CD4-positive, alpha-beta T cell (primary cell): ENCODE measurements at regions not wholly inside any gene's neighbourhood (a gene's known extent, or its start where the extent isn't known, plus 50 kb on each side); places are given as distances from the start of the nearest gene placed in this dataset.

Experiments
- ATAC-seq: fragments of 200-7000 bp; cut with Tn5 transposase; one replicate; pipeline ENCODE4 v1.10.0; 2022; ENCODE audit warnings: mild to moderate bottlenecking; ENCODE audit not compliant: poor library complexity
- CTCF ChIA-PET: fragments of 350-600 bp; sonication (Branson Sonifier 250); formaldehyde crosslinking; loops from one replicate; lab custom pipeline; 2021; ENCODE audit warnings: antibody characterized with exemption, inconsistent platforms; lab: Charles Lee
- POLR2A ChIA-PET: fragments of 350-600 bp; sonication (Branson Sonifier 250); formaldehyde crosslinking; loops from one replicate; lab custom pipeline; 2021; ENCODE audit warnings: antibody characterized with exemption, inconsistent platforms; lab: Charles Lee
- DNase-seq, 14 experiments: peaks; one replicate each; pipeline ENCODE4 v3.0.0-alpha.2; 2013 to 2020; ENCODE audit warnings: mixed read lengths in 2 of 14
- H3K27ac ChIP-seq, 2 donors: one replicate each; pipeline versions ENCODE4 v1.5.1 to v1.7.0; 2013; ENCODE audit warnings: low read length in 2 of 2, low read depth in 1 of 2, mild to moderate bottlenecking in 1 of 2
- H3K27me3 ChIP-seq, 2 experiments: 1 replicate in 1 of 2; 2 replicates in 1 of 2; pipeline versions ENCODE4 v1.6.1 to v1.7.0; 2013; ENCODE audit warnings: low read length in 2 of 2, control low read depth in 1 of 2, mild to moderate bottlenecking in 1 of 2, moderate library complexity in 1 of 2; ENCODE audit not compliant: insufficient read depth in 2 of 2, control insufficient read depth in 1 of 2
- H3K36me3 ChIP-seq: one replicate; pipeline ENCODE4 v1.6.1; 2013; ENCODE audit warnings: low read length, control low read depth; ENCODE audit not compliant: insufficient read depth
- H3K4me1 ChIP-seq: one replicate; pipeline ENCODE4 v1.6.1; 2013; ENCODE audit warnings: low read length, control low read depth; ENCODE audit not compliant: insufficient read depth
- H3K4me3 ChIP-seq: one replicate; pipeline ENCODE4 v1.5.1; 2013; ENCODE audit warnings: mild to moderate bottlenecking, low read length, moderate library complexity
- H3K9me3 ChIP-seq, 2 experiments: 1 replicate in 1 of 2; 2 replicates in 1 of 2; pipeline versions ENCODE4 v1.6.1 to v1.7.0; 2013; ENCODE audit warnings: low read length in 2 of 2, mild to moderate bottlenecking in 2 of 2, control low read depth in 1 of 2, moderate library complexity in 1 of 2; ENCODE audit not compliant: control insufficient read depth in 1 of 2, insufficient read depth in 1 of 2
- H3K27ac Mint-ChIP-seq: one replicate; pipeline ENCODE4 v1.8.0; 2020; ENCODE audit warnings: mixed read lengths
- H3K27me3 Mint-ChIP-seq: one replicate; pipeline ENCODE4 v1.8.0; 2021; ENCODE audit warnings: mixed read lengths
- H3K36me3 Mint-ChIP-seq: one replicate; pipeline ENCODE4 v1.8.0; 2021; ENCODE audit warnings: low read depth, mixed read lengths
- H3K4me1 Mint-ChIP-seq: one replicate; pipeline ENCODE4 v1.8.0; 2021; ENCODE audit warnings: low read depth, mixed read lengths
- H3K4me3 Mint-ChIP-seq: one replicate; pipeline ENCODE4 v1.8.0; 2020; ENCODE audit warnings: mild to moderate bottlenecking, mixed read lengths
- H3K9me3 Mint-ChIP-seq: one replicate; pipeline ENCODE4 v1.8.0; 2020; ENCODE audit warnings: mixed read lengths
- intact Hi-C, 2 experiments: fragments of 100-400 bp; cut with DNase I in 1 of 2; cut with micrococcal nuclease in 1 of 2; formaldehyde crosslinking; loops; one replicate each; pipeline versions ENCODE4 v1.15.1 to v1.9.0; 2023 to 2025; cut with DNase I, micrococcal nuclease
- TF ChIP-seq, protein P1 (sequence below): fragments of 200-600 bp; IDR thresholded peaks from one replicate; pipeline ENCODE4 v1.8.0; 2022; ENCODE audit warnings: antibody characterized with exemption, mild to moderate bottlenecking

DNA sequence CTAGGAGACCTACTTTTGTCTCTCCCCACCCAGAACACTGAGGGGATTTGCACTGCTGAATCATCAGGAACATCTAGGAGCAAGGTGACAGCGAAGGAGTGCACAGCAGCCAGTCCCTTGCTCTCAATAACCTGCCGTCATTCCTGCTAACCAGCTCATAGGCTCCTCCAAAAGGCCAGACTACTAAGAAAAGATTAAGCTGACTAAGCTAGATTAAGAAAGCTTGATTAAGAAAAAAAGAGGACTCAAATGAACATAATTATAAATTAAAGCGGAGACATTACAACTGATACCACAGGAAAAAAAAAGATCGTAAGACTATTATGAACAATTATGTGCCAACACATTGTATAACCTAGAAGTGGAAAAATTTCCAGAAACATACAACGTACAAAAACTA lies 1254.8 kb upstream of the CHAC2 start:
- Mint-ChIP-seq H3K36me3 (no peaks in the 10 kb centered on the region), H3K27ac (no peak overlapping the region), H3K4me1 (no peaks in the 10 kb centered on the region), H3K9me3 (peaks cover 3% of the 10 kb centered on the region), H3K4me3 (no peak overlapping the region), H3K27me3 (no peaks in the 10 kb centered on the region)
- H3K27ac ChIP-seq, result no peak overlapping the region
- H3K27me3 ChIP-seq, result no peaks in the 10 kb centered on the region
- no peak overlapping the region for H3K4me3 ChIP-seq
- ChIA-PET CTCF (no interaction called here), POLR2A (no interaction called here)
- ATAC-seq (no peak), DNase-seq (no peak)
- TF ChIP-seq, protein P1, sequence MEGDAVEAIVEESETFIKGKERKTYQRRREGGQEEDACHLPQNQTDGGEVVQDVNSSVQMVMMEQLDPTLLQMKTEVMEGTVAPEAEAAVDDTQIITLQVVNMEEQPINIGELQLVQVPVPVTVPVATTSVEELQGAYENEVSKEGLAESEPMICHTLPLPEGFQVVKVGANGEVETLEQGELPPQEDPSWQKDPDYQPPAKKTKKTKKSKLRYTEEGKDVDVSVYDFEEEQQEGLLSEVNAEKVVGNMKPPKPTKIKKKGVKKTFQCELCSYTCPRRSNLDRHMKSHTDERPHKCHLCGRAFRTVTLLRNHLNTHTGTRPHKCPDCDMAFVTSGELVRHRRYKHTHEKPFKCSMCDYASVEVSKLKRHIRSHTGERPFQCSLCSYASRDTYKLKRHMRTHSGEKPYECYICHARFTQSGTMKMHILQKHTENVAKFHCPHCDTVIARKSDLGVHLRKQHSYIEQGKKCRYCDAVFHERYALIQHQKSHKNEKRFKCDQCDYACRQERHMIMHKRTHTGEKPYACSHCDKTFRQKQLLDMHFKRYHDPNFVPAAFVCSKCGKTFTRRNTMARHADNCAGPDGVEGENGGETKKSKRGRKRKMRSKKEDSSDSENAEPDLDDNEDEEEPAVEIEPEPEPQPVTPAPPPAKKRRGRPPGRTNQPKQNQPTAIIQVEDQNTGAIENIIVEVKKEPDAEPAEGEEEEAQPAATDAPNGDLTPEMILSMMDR, result no peak
- intact Hi-C loops, result no loop called here
- H3K4me1 ChIP-seq, result no peaks in the 10 kb centered on the region
- H3K9me3 ChIP-seq, result no peaks in the 10 kb centered on the region
- H3K36me3 ChIP-seq, result no peaks in the 10 kb centered on the region

DNA sequence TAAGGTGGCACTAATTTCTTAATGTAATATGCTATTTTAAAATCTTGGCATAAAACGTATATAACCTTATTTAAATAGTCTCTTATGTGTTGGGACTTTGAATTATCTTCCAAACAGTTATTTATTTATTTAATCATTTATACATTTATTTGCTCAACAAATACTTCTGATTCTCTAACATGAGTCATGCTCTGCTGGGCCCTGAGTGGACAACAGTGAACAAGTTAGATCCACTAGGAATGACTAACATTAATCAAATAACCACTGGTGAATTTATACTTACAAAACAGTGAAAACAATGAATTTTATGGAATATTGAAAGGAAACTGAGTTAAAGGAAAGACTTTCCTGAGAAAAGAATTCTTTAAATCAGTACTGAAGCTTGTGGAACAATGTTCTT lies 1257.2 kb upstream of the CHAC2 start:
- ChIA-PET CTCF (no interaction called here), POLR2A (no interaction called here)
- Mint-ChIP-seq H3K9me3 (peaks cover 5% of the 10 kb centered on the region), H3K27me3 (no peaks in the 10 kb centered on the region), H3K4me3 (no peak overlapping the region), H3K36me3 (no peaks in the 10 kb centered on the region), H3K4me1 (no peaks in the 10 kb centered on the region), H3K27ac (no peak overlapping the region)
- TF ChIP-seq, protein P1, result no peak
- H3K9me3 ChIP-seq, result peaks cover 0 to 4% of the 10 kb centered on the region in 2 experiments
- intact Hi-C loops, result no loop called here
- H3K4me1 ChIP-seq, result no peaks in the 10 kb centered on the region
- H3K36me3 ChIP-seq, result no peaks in the 10 kb centered on the region
- H3K27me3 ChIP-seq, result no peaks in the 10 kb centered on the region
- no peak for DNase-seq
- ATAC-seq, result no peak
- H3K27ac ChIP-seq, result no peak overlapping the region
- no peak overlapping the region for H3K4me3 ChIP-seq

DNA sequence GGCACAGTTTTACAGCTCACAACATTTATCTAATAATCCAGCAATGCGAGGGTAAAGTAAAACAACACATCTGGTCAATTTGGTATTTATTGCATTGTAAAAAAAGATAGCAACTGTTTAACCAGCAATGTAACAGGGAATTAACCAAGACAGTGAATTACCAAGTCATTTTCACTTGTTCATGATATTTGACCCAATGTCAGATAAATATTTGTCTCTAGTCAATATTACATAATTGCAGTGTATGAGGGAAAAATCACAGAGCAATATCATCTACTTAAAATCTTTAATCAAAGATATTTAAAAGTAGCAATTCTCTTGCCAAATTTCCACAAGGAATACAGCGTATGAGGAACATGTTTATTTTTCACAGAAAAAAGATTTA lies 1265.1 kb upstream of the CHAC2 start:
- intact Hi-C loops, result no loop called here
- CTCF ChIA-PET, result interaction anchor here (0.7 kb wide), 1 partner anchor 1872 kb away, joined by 3 read pairs; no protein-coding TSS in a partner anchor
- Mint-ChIP-seq H3K27me3 (no peaks in the 10 kb centered on the region), H3K27ac (no peak overlapping the region), H3K9me3 (peaks cover 8% of the 10 kb centered on the region), H3K4me1 (no peaks in the 10 kb centered on the region), H3K36me3 (no peaks in the 10 kb centered on the region), H3K4me3 (no peak overlapping the region)
- Histone ChIP-seq H3K9me3 (peaks cover 5 to 7% of the 10 kb centered on the region in 2 experiments), H3K4me1 (no peaks in the 10 kb centered on the region), H3K36me3 (no peaks in the 10 kb centered on the region), H3K4me3 (no peak overlapping the region), H3K27me3 (no peaks in the 10 kb centered on the region), H3K27ac (no peak overlapping the region)
- no peak for ATAC-seq
- POLR2A ChIA-PET, result no interaction called here
- DNase-seq, result no peak
- TF ChIP-seq, protein P1, result no peak
